Testis (tissue), 2 donors: ENCODE measurements at regions not wholly inside any gene's neighbourhood (a gene's known extent, or its start where the extent isn't known, plus 50 kb on each side); places are given as distances from the start of the nearest gene placed in this dataset.

Source experiments
- CTCF ChIP-seq, 3 experiments: fragments of 450-650 bp in 2 of 3; fragments of 200-600 bp in 1 of 3; sonication (generic) in 1 of 3; IDR thresholded peaks; one replicate each; pipeline ENCODE4 v1.5.1; 2016 to 2019; ENCODE audit warnings: antibody characterized with exemption in 3 of 3, mild to moderate bottlenecking in 2 of 3, moderate library complexity in 1 of 3
- POLR2A ChIP-seq: fragments of 450-650 bp; IDR thresholded peaks from one replicate; pipeline ENCODE4 v1.6.1; 2017; ENCODE audit warnings: antibody characterized with exemption, mild to moderate bottlenecking, moderate library complexity

GRCh38 chr6:121760191-121760590, 324.7 kb downstream of the GJA1 start:
- TF ChIP-seq CTCF (IDR thresholded peaks at IDR 0.05): no peak
- no peak for TF ChIP-seq POLR2A
